ENCODE measurements at regions not wholly inside any gene's neighbourhood (a gene's known extent, or its start where the extent isn't known, plus 50 kb on each side); places are given as distances from the start of the nearest gene placed in this dataset.

- TF ChIP-seq CTCF (IDR thresholded peaks at IDR 0.05; ENCODE audit: borderline replicate concordance, insufficient read depth, low read depth, low read length): no peak
- no peak overlapping the region for H3K4me3 ChIP-seq (ENCODE audit: low read depth, low read length)
Observed at GRCh38 chr3:99586701-99587100, 51.7 kb upstream of the COL8A1 start.

GRCh38 chr3:99579965-99580364 lies 58.4 kb upstream of the COL8A1 start:
- no peak for TF ChIP-seq CTCF (IDR thresholded peaks at IDR 0.05; ENCODE audit: borderline replicate concordance, insufficient read depth, low read depth, low read length)
- H3K4me3 ChIP-seq (ENCODE audit: low read depth, low read length): no peak overlapping the region

GRCh38 chr3:99579246-99579645 lies 59.1 kb upstream of the COL8A1 start:
- no peak overlapping the region for H3K4me3 ChIP-seq (ENCODE audit: low read depth, low read length)
- no peak for TF ChIP-seq CTCF (IDR thresholded peaks at IDR 0.05; ENCODE audit: borderline replicate concordance, insufficient read depth, low read depth, low read length)

GRCh38 chr3:99578339-99578970 lies 59.9 kb upstream of the COL8A1 start:
- no peak overlapping the region for H3K4me3 ChIP-seq (ENCODE audit: low read depth, low read length)
- TF ChIP-seq CTCF (IDR thresholded peaks at IDR 0.05; ENCODE audit: borderline replicate concordance, insufficient read depth, low read depth, low read length): no peak

- H3K4me3 ChIP-seq (ENCODE audit: low read depth, low read length): no peak overlapping the region
- no peak for TF ChIP-seq CTCF (IDR thresholded peaks at IDR 0.05; ENCODE audit: borderline replicate concordance, insufficient read depth, low read depth, low read length)
Observed at GRCh38 chr3:99576904-99577559, 61.4 kb upstream of the COL8A1 start.

- H3K4me3 ChIP-seq (ENCODE audit: low read depth, low read length): no peak overlapping the region
- TF ChIP-seq CTCF (IDR thresholded peaks at IDR 0.05; ENCODE audit: borderline replicate concordance, insufficient read depth, low read depth, low read length): no peak
Observed at GRCh38 chr3:99575683-99576082, 62.7 kb upstream of the COL8A1 start.

- TF ChIP-seq CTCF (IDR thresholded peaks at IDR 0.05; ENCODE audit: borderline replicate concordance, insufficient read depth, low read depth, low read length): no peak
- no peak overlapping the region for H3K4me3 ChIP-seq (ENCODE audit: low read depth, low read length)
Observed at GRCh38 chr3:99570061-99570460, 68.3 kb upstream of the COL8A1 start.

Measured in GM12875 (cell line).